AG09309 (cell line): ENCODE measurements at regions not wholly inside any gene's neighbourhood (a gene's known extent, or its start where the extent isn't known, plus 50 kb on each side); places are given as distances from the start of the nearest gene placed in this dataset.

Experiments used
- DNase-seq: peaks from one replicate; pipeline ENCODE4 v3.0.0-alpha.2; 2010; ENCODE audit warnings: low read depth
- H3K4me3 ChIP-seq: 2 replicates; pipeline ENCODE4 v1.5.1; 2011; ENCODE audit warnings: mild to moderate bottlenecking, low read depth, low read length, moderate library complexity; ENCODE audit not compliant: control insufficient read depth
- TF ChIP-seq, protein P1 (sequence below): IDR thresholded peaks from 2 replicates; pipeline ENCODE4 v1.5.1; 2011; ENCODE audit warnings: mild to moderate bottlenecking, low read depth, low read length, inconsistent platforms; ENCODE audit not compliant: insufficient read depth, control insufficient read depth; ENCODE audit errors: missing control alignments

DNA sequence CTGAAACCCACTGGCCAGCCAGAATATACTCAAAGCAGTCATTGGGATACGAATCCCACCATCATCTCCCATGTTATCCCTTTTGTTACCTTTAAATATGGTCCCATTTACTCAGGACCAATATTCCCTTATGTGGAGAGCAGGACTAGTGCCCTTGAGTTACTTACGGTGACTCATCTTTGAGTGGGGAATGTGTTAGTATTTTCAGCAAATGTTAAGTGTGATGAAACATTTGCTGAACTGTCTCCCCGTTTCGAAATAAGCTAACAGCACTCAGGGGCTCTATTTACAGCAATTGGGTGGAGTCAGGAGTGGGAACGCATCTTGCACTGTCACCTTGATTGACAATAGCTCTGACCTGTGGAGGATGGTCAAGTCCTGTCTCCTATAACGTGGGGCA lies 67.4 kb downstream of the CTSL start:
- DNase-seq: peak; percentile 82
- TF ChIP-seq, protein P1, sequence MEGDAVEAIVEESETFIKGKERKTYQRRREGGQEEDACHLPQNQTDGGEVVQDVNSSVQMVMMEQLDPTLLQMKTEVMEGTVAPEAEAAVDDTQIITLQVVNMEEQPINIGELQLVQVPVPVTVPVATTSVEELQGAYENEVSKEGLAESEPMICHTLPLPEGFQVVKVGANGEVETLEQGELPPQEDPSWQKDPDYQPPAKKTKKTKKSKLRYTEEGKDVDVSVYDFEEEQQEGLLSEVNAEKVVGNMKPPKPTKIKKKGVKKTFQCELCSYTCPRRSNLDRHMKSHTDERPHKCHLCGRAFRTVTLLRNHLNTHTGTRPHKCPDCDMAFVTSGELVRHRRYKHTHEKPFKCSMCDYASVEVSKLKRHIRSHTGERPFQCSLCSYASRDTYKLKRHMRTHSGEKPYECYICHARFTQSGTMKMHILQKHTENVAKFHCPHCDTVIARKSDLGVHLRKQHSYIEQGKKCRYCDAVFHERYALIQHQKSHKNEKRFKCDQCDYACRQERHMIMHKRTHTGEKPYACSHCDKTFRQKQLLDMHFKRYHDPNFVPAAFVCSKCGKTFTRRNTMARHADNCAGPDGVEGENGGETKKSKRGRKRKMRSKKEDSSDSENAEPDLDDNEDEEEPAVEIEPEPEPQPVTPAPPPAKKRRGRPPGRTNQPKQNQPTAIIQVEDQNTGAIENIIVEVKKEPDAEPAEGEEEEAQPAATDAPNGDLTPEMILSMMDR: no peak
- no peak overlapping the region for H3K4me3 ChIP-seq

DNA sequence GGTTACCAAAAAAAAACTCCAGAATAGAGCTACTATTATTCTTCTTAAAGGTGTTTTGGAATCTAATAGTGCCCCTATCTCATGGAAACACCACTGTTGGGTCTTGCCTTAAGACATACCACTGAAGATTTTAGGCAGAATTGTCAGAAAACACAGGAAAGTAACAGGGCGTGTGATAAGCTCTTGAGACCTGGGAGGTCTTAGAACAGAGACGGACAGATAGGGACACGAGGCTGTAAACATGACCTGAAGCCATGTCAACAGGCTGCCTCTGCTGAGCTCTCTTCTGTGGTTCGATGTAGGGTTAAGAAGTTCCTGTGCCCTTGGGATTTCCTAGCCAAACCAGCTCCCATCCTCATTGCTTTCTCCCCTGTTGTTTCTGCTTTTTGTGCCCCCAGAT lies 69.3 kb downstream of the CTSL start:
- no peak for DNase-seq
- H3K4me3 ChIP-seq: no peak overlapping the region
- TF ChIP-seq, protein P1: no peak

DNA sequence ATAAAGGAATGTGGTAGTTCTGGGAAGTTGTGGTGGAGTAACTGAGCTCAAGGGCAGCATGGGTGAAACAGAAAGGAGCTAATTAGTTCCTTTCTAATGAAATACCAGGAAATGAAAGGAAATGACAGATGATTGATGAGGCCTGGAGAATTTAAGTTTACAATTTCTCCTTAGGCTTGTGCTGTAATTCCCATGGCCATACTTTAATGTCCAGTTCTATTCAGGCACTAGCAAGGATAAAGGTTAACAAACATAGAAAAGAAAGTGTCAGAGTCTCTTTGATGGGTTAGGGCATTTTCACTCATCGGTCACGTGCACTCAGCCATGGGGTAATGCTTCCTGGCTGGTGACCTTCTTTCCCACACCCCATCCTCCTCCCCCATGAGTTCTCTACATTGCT lies 70.3 kb downstream of the CTSL start:
- no peak overlapping the region for H3K4me3 ChIP-seq
- no peak for DNase-seq
- TF ChIP-seq, protein P1: no peak

DNA sequence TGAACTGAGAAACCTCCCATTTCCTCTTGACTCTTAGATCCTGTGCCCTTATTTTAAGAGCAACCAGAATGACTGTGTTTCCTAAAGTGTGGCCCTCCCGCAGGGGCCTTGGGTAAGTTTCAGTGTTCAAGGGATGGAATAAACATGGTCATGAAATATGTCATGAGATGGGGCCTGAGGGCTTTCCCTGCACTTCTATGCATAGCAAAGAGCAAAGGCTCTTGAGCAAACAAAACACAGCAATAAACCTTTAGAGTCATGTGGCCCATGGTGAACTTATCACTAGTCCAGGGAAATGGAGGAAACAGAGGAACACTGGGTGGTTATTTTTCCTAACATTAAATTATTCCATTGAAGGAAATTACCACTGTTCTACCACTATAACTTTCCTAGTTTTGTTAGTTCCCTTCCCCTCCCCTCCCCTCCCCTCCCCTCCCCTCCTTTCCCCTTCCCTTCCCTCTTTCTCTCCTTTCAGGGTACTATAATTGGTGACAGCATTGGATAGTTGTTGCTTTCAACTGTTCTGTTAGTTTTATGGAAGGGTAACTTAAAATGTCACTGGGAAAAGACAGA lies 72.4 kb downstream of the CTSL start:
- H3K4me3 ChIP-seq: no peak overlapping the region
- no peak for DNase-seq
- TF ChIP-seq, protein P1: no peak

DNA sequence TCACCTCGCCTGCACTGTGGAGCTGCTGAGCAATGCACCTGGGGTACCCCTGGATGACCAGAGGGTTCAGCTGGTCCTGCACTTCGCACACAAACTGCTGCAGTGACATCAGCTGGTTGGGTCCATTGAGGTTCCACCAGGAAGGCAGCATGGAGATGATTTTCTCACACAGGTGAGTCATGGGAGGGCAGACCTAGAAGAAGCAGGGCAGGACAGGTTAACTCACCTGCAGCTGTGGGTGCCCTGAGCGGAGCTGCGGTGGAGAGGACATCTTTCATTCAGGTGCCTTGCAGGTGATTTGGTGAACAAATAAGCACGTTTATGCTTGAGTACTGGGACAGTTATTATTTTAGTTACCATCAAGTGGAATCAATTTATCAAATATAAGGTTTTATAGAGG lies 73.6 kb downstream of the CTSL start:
- no peak overlapping the region for H3K4me3 ChIP-seq
- TF ChIP-seq, protein P1: no peak
- no peak for DNase-seq

DNA sequence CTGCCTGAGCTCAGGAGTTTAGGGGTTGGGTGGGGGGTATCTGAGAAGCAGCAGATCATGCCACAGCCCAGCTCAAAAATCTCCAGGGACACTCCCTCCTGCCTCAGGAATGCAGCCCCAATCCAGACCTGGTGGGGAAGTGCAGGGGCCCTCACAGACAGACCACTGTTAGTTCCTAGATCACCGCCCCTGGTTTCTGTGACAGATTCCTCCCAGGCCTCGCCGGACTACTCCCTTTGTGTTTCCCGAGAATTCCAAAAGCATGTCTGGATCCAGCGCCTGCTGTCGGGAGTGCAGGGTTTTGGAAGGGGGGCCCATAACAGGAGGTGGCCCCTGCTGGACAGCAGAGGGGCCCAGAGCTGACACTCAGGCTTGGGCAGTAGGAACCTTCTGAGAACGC lies 74.5 kb downstream of the CTSL start:
- no peak overlapping the region for H3K4me3 ChIP-seq
- DNase-seq: no peak
- TF ChIP-seq, protein P1: no peak

DNA sequence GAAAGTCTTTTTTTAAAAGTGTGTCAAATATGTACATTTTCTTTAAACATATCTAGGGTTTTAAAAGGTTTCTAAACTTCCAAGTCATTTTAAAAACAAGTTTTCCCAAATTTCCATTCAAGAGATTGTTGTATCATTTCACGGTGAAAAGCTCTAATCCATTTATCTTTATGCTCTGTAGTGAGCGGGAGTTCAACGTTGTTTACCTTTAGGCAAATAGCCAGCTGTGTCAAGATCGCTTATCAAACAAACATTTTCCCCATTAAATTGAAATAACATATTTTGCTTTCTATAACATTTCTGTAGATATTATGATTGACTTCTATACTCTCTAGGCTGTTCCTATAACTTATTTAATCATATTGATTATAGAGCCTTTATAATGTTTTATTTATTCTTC lies 75.1 kb downstream of the CTSL start:
- DNase-seq: no peak
- H3K4me3 ChIP-seq: no peak overlapping the region
- TF ChIP-seq, protein P1: no peak
